Adrenal gland (tissue), 9 donors: ENCODE measurements at regions not wholly inside any gene's neighbourhood (a gene's known extent, or its start where the extent isn't known, plus 50 kb on each side); places are given as distances from the start of the nearest gene placed in this dataset.
"Not testable (repeated sequence)": the region's sequence is repeated elsewhere in the genome, so short reads cannot be mapped to it uniquely, and the experiment has no call there.

ENCODE experiments used
- DNase-seq, 7 donors: peaks; one replicate each; pipeline ENCODE4 v3.0.0-alpha.2; 2019 to 2020
- H3K27ac ChIP-seq, 5 donors: fragments of 200-600 bp; sonication (generic) in 4 of 5; 1 replicate in 3 of 5; 2 replicates in 2 of 5; pipeline versions ENCODE4 v1.5.1 to v1.8.0; 2016 to 2020; ENCODE audit warnings: mild to moderate bottlenecking in 1 of 5
- H3K27me3 ChIP-seq: fragments of 200-600 bp; 2 replicates; pipeline ENCODE4 v1.8.0; 2021
- H3K36me3 ChIP-seq, 2 donors: fragments of 200-600 bp; replicated peaks in 1 of 2; 1 replicate in 1 of 2; 2 replicates in 1 of 2; pipeline versions ENCODE4 v1.5.1 to v1.8.0; 2018 to 2022
- H3K4me1 ChIP-seq, 2 donors: fragments of 200-600 bp; replicated peaks in 1 of 2; 1 replicate in 1 of 2; 2 replicates in 1 of 2; pipeline versions ENCODE4 v1.5.1 to v1.8.0; 2018 to 2021
- H3K4me3 ChIP-seq, 4 donors: fragments of 200-600 bp; sonication (generic) in 3 of 4; one replicate each; pipeline ENCODE4 v1.5.1; 2016 to 2018
- H3K9me3 ChIP-seq, 3 donors: fragments of 200-600 bp; sonication (generic) in 1 of 3; replicated peaks in 1 of 3; 1 replicate in 2 of 3; 2 replicates in 1 of 3; pipeline versions ENCODE4 v1.5.1 to v1.8.0; 2016 to 2021
- POLR2A ChIP-seq, 2 donors: fragments of 450-650 bp; IDR thresholded peaks; one replicate each; pipeline ENCODE4 v1.6.1; 2017; ENCODE audit warnings: antibody characterized with exemption in 2 of 2, mild to moderate bottlenecking in 2 of 2, moderate library complexity in 1 of 2
- WGBS, 4 donors: extraction: QIAGEN DNeasy Blood & Tissue Kit in 2 of 4; methylation state at CpG; one replicate each; pipeline versions ENCODE4 v1.1.5 to v1.1.7; 2013 to 2017; 5-methylcytosine and 5-hydroxymethylcytosine counted together
- intact Hi-C, 2 donors: fragments of 100-400 bp; cut with DNase I; formaldehyde crosslinking; loops; one replicate each; pipeline versions ENCODE4 v1.14.1 to v1.15.0; 2022 to 2023
- TF ChIP-seq, protein P1 (sequence below), 6 experiments: fragments of 450-650 bp in 4 of 6; fragments of 200-600 bp in 2 of 6; sonication (generic) in 1 of 6; IDR thresholded peaks; 1 replicate in 5 of 6; 2 replicates in 1 of 6; pipeline versions ENCODE4 v1.5.1 to v1.8.0; 2016 to 2021; ENCODE audit warnings: antibody characterized with exemption in 6 of 6, mild to moderate bottlenecking in 2 of 6, moderate library complexity in 1 of 6
- donor health status: healthy with polysubstance abuse.
- donor health status: Bipolar disorder and iron deficiency.
- donor health status: DM: yes; HTN: yes; CAD: no.
- donor health status: DM: no; HTN: no; CAD: no.
- donor health status: DM: no; HTN: no; CAD: no.

DNA sequence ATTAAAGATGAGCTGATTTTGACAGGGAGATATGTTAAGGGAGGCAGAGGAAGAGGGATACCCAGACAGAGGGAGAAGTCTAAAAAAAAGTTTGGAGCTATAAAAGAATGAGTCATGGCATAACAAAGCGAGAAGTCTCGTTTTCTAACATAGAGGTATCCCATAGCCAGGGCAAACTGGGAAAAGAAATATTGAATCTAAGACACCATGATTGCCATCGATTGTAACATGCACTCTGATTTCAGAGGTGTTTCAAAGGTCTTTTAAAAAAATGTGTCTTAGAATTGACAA, 110.7 kb downstream of the MDH1 start:
- Histone ChIP-seq H3K4me1 (no peaks in the 10 kb centered on the region), H3K4me3 (no peak overlapping the region), H3K27ac (no peak overlapping the region), H3K36me3 (no peaks in the 10 kb centered on the region), H3K9me3 (no peaks in the 10 kb centered on the region), H3K27me3 (no peaks in the 10 kb centered on the region)
- WGBS, 4 donors, result 79 to 84% (median 83%) methylated on average over 3 of the region's 3 CpGs
- no peak for DNase-seq
- intact Hi-C loops, result loop anchor here (5.0 to 10.0 kb wide), 2 partner anchors 155 to 163 kb away; no protein-coding TSS in a partner anchor
- no peak for TF ChIP-seq POLR2A (IDR thresholded peaks at IDR 0.05)
- TF ChIP-seq, protein P1, sequence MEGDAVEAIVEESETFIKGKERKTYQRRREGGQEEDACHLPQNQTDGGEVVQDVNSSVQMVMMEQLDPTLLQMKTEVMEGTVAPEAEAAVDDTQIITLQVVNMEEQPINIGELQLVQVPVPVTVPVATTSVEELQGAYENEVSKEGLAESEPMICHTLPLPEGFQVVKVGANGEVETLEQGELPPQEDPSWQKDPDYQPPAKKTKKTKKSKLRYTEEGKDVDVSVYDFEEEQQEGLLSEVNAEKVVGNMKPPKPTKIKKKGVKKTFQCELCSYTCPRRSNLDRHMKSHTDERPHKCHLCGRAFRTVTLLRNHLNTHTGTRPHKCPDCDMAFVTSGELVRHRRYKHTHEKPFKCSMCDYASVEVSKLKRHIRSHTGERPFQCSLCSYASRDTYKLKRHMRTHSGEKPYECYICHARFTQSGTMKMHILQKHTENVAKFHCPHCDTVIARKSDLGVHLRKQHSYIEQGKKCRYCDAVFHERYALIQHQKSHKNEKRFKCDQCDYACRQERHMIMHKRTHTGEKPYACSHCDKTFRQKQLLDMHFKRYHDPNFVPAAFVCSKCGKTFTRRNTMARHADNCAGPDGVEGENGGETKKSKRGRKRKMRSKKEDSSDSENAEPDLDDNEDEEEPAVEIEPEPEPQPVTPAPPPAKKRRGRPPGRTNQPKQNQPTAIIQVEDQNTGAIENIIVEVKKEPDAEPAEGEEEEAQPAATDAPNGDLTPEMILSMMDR (IDR thresholded peaks at IDR 0.05), result no peak

DNA sequence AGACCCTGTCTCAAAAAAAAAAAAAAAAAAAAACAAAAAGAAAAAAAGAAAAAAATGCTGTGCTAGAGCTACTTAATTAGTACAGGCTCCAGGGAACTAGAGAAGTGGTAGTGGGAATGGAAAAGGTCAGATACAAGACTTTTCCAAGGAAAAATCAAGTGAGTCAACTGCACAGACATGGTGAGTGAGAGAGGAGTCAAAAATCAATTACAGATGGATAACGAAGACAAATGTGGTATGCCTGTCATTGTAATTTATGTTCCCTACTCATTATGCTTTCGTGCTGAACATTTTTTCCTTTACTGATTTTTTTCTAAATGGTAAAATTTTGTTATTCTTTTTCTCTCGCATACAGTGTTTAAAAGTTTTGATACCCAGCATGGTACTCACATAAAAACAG, 111.5 kb downstream of the MDH1 start:
- WGBS, 4 donors, result 86 to 94% (median 90%) methylated on average over 3 of the region's 3 CpGs
- H3K9me3 ChIP-seq, result no peaks in the 10 kb centered on the region
- no peaks in the 10 kb centered on the region for H3K27me3 ChIP-seq
- DNase-seq, result no peak
- no peak overlapping the region for H3K4me3 ChIP-seq
- intact Hi-C loops, result no loop called here
- no peaks in the 10 kb centered on the region for H3K36me3 ChIP-seq
- no peak for TF ChIP-seq POLR2A (IDR thresholded peaks at IDR 0.05)
- TF ChIP-seq, protein P1 (IDR thresholded peaks at IDR 0.05), result no peak
- no peak overlapping the region for H3K27ac ChIP-seq
- no peaks in the 10 kb centered on the region for H3K4me1 ChIP-seq

DNA sequence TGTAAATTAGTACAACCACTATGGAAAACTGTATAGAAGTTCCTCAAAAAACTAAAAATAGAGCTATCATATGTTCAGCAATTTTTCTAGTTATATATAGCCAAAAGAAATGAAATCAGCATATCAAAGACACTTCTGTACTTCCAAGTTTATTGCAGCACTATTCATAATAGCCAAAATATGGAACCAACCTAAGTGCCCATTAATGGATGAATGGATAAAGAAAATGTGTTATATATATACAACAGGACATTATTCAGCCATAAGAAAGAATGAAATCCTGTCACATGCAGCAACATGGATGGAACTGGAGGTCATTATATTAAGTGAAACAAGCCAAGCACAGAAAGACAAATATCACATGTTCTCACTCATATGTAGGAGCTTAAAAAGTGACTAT, 112.6 kb downstream of the MDH1 start:
- intact Hi-C loops, result no loop called here
- Histone ChIP-seq H3K9me3 (no peaks in the 10 kb centered on the region), H3K36me3 (no peaks in the 10 kb centered on the region), H3K4me3 (no peak overlapping the region), H3K27ac (no peak overlapping the region), H3K27me3 (no peaks in the 10 kb centered on the region), H3K4me1 (no peaks in the 10 kb centered on the region)
- no peak for DNase-seq
- no peak for TF ChIP-seq POLR2A (IDR thresholded peaks at IDR 0.05)
- TF ChIP-seq, protein P1 (IDR thresholded peaks at IDR 0.05), result no peak

- intact Hi-C loops, H3K9me3 ChIP-seq, DNase-seq, H3K27ac ChIP-seq, H3K4me3 ChIP-seq, H3K36me3 ChIP-seq, H3K4me1 ChIP-seq, H3K27me3 ChIP-seq: not testable (repeated sequence)
- WGBS, 4 donors, result 89 to 95% (median 93%) methylated on average over 3 of the region's 3 CpGs
Measured at GRCh38 chr2:63706084-63706483, 117.3 kb downstream of the MDH1 start.

DNA sequence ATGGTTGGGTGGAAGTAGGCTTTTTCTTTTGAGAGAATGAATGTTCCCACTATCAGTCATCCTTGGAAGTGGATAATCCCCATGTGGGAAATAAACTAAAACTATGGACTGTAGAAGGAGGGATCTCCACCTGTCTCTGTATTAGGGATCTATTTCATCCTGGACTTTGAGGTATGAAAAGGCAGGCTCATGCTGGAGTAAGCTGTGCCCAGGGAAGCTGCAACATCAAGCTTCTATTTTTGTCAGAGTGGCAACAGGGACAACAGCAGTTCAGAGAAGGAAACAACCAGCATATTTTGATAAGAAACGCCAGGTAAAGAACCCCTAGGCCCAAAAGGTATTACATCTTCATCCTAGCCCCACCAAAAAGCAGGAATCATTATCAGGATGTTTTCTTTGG, 122.0 kb downstream of the MDH1 start:
- no peaks in the 10 kb centered on the region for H3K9me3 ChIP-seq
- H3K27me3 ChIP-seq, result no peaks in the 10 kb centered on the region
- intact Hi-C loops, result no loop called here
- H3K36me3 ChIP-seq, result no peaks in the 10 kb centered on the region
- TF ChIP-seq, protein P1 (IDR thresholded peaks at IDR 0.05), result no peak
- no peak for TF ChIP-seq POLR2A (IDR thresholded peaks at IDR 0.05)
- no peak for DNase-seq
- H3K4me3 ChIP-seq, result no peak overlapping the region
- peaks cover 0 to 7% of the 10 kb centered on the region in 2 donors for H3K4me1 ChIP-seq
- H3K27ac ChIP-seq, result no peak overlapping the region
- WGBS, 4 donors, result 78 to 93% (median 89%) methylated on average over 1 of the region's 1 CpG
